GM18502 (cell line): ENCODE measurements at regions not wholly inside any gene's neighbourhood (a gene's known extent, or its start where the extent isn't known, plus 50 kb on each side); places are given as distances from the start of the nearest gene placed in this dataset.
"Not testable (repeated sequence)": the region's sequence is repeated elsewhere in the genome, so short reads cannot be mapped to it uniquely, and the experiment has no call there.

ENCODE experiments used
- ATAC-seq: cut with Tn5 transposase; IDR thresholded peaks from one replicate; pipeline ENCODE4 v1.9.1; 2021; ENCODE audit warnings: mild to moderate bottlenecking; ENCODE audit not compliant: unreplicated experiment, poor library complexity

GRCh38 chr7:136266457-136266856, 289.3 kb upstream of the MTPN start:
- ATAC-seq: no peak

GRCh38 chr7:136264304-136264703, 287.1 kb upstream of the MTPN start:
- ATAC-seq: not testable (repeated sequence)

DNA sequence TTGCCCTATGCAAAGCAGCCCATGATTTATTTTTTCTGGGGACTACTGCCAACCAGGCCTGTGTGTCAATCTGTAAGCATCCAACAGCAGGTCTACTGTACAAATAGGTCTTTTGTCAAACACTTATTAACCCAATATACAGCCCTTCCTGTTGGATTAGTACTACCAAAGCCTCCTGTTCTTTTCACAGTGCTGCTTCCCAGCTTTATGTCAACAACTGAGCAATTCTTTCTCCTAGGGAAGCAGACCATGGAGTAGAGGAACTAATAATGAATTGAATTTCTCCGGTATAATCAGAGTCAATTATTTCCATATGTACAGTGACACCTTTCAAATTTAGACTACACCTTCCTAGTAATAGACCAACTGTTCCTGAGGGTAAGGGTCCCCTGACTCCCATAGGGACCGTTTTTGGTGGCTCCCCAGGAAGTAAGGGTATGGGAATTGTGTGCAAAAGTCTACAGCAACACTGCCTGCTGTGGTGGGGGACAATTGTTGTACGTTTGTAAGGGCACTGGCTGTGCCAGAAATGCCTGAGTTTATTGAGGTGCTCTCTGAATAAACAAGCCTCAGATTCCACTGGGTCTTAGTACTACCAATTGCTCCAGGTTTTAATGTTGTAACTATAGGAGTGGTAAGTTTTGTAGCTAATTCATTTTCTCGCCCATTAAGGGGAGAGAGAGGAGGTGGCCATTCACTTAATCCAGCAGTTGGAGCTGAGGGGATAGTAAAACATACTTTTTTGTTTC, 286.1 kb upstream of the MTPN start:
- ATAC-seq: not testable (repeated sequence)

DNA sequence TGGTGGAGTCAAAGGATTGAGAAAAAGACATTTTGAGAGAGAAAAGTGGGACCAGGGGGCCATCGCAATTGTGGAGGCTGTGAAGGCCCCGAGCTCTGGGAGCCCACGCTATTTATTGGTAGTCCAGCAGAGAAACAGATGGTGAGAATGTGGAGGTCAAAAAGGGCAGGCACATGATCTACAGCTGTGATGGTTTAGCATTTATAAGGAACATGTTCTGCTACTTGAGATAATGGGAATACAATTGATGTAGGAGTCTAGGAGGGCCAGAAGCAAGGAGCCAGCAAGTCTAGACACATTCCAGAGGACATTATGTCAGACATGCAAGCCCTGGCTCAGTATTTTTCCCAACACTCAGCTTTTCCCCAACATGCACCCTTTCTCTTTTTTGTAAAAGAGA, 283.4 kb upstream of the MTPN start:
- not testable (repeated sequence) for ATAC-seq

DNA sequence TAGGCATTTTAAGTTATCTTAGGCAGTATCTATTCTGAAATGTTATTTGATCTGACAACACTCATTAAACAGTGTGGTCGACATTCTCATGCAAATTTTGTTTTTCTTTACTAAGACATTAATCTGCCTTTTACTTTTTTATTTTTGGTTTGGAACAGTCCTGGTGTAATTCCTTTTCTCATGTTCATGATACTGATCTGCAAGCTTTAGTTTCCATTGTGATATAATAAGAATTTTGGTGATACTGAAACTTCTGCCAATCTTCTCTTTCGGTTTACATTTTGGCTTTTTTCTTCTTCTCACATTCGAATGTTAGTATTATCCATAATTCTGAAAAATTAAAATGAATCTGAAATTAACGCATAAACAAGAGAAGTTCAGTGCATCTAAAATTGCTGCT, 281.9 kb upstream of the MTPN start:
- no peak for ATAC-seq

DNA sequence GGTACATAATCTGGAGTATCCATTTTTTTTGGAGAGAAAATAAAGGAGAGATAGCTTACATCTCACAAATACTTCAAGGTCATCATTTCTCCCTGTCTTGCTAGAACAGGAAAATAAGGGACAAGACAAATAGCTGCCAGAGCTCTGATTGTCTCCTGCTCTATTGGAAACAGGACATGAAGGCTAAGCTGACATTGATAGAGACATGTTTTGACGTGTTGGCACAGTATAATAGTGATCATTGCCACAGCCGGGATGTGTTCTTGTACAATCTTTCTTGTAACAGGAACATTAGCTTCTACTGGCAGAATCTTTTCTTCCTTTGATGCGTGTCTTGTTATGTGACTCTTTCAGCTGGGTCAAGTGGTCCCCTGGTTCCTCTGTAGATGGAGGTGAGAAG, 279.3 kb upstream of the MTPN start:
- no peak for ATAC-seq

- no peak for ATAC-seq
Measured at GRCh38 chr7:136254148-136254547, 277.0 kb upstream of the MTPN start.

- no peak for ATAC-seq
Measured at GRCh38 chr7:136251826-136252225, 274.7 kb upstream of the MTPN start.

DNA sequence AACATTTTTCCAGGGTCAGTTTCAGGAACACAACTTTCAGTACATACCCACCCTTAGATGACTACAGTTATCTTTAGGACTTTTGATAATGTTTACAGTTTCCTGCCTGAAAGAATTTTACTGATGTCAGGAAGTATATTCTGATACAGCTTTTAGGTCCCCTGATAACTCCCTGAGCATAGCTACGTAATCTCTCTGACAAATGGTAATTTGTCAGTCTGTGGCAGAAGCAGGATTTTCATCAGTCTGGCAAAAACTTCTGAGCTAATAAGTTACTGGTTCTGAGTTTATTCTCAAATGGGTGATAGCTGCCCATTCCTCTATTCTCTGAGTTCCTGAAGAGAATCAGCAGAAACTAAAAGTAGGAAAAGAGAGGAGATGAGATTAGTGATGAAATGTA, 270.1 kb upstream of the MTPN start:
- ATAC-seq: no peak

DNA sequence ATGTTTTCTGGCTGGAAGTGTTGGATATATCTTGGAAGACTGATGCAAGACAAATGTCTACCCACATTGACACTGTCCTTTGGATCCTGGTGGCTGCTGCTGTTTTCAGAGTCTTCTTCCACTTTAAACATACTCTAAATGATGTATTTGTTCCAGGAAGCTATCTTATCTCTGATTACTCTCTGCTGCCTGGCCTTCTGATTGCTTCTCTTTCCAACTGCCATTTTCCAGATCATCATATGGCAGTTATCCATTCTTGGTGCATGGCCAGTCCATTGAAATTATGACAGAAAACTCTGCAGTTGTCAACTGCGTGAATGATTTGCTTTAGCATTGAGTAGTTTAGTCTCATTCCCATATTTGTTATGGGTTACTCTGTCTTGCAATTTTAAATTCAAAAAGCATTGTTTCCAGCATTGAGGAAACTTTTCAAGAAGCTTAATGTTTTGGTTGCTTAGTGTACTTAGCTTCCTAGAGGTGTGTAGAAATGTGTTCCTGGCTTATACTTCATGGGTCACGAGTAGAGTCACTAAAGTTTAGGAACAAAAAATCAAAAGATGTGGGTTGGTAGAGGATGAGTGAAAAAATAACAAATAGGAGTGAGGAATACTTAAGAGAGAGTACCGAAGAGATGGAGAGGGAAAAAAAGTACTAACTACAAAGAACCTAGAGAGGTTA, 268.3 kb upstream of the MTPN start:
- ATAC-seq: no peak

- ATAC-seq: no peak
Measured at GRCh38 chr7:136234040-136234439, 256.9 kb upstream of the MTPN start.

GRCh38 chr7:136230210-136230609, 253.1 kb upstream of the MTPN start:
- ATAC-seq: no peak

DNA sequence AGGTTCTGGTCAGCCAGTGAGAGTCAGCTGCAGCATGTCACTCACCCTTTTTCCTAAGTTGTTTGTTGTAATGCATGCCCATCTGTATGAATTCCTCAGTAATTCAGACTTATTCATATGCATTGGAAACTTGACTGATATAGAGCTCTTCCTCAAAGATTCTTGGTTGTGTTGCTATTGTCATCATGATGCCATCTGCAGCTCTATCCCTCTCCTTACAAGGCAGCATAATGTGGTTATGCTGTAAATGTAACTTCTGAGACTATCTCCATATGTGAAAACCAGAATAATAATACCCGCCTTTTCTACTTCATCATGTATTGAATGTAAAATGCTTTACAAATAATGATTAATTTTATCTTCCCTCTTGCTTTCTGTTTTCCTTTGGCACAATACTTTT, 252.6 kb upstream of the MTPN start:
- ATAC-seq: no peak

DNA sequence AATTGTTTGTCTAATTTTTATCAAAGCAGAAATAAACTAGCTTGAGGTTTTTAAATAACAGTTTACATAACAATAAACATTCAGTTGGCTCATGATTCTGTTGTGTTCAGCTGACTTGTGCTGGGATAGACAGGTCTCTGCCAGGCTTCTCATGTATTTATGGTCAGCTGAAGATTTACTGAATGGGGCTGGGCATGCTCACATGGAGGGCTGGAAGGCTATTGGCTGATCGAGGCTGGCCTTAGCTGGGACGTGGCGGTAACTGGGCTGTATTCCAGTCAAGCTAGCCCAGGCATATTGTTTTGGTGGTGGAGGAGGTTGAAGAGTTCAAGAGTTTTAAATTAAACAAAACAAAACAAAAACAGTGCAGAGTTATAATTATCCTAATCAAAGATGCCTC, 251.0 kb upstream of the MTPN start:
- no peak for ATAC-seq

DNA sequence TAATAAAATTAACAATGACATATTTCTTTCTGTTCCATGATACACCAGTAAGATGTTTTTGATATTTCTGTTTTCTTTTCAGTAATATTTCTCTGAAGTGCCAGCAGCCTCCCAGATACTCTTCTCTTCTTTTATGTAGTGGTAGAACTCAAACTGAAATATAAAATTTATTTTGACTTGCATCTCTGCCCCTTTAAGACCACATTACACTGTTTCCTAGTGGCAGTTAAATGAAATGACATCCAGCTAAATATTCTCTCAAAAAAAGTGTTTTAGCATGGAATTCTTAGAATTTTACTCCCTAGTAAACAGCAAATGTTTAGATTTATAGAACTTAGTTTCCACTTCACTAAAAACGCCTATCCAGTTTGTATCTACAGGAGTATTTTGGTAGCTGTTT, 237.2 kb upstream of the MTPN start:
- no peak for ATAC-seq

GRCh38 chr7:136213012-136213411, 235.9 kb upstream of the MTPN start:
- ATAC-seq: no peak

DNA sequence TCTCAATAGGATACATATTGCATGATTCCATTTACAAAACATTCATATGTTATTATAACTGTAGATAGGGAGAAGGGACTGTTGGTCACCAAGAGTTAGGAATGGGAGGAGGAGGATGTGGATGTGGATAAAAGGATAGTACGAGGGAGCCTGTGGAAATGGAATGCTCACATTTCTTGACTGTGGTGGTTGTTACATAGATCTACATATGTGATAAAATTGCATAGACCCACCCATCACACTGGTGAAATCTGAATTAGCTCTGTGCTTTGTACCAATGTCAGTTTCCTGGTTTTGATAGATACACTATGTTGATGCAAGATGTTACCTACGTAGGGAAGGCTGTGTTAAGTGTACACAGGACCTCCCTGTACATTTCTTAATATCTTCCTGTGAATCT, 233.5 kb upstream of the MTPN start:
- no peak for ATAC-seq

DNA sequence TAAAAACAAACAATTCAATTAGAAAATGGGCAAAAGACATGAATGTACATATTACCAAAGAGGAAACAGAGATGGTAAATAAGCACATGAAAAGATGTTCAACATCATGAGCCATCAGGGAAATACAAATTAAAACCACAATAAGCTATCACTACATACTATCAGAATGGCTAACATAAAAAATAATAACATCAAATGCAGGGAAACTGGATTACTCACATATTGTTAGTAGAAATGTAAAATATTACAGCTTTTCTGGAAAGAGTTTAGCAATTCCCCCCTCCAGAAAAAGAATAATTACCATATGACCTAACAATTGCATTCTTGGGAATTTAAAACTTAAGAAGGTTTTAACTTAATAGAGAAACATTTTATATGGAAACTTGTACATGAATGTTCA, 232.9 kb upstream of the MTPN start:
- no peak for ATAC-seq

- no peak for ATAC-seq
Measured at GRCh38 chr7:136205956-136206355, 228.8 kb upstream of the MTPN start.

GRCh38 chr7:136198168-136198567, 221.0 kb upstream of the MTPN start:
- ATAC-seq: no peak

GRCh38 chr7:136194878-136195277, 217.7 kb upstream of the MTPN start:
- ATAC-seq: peak; percentile 71

DNA sequence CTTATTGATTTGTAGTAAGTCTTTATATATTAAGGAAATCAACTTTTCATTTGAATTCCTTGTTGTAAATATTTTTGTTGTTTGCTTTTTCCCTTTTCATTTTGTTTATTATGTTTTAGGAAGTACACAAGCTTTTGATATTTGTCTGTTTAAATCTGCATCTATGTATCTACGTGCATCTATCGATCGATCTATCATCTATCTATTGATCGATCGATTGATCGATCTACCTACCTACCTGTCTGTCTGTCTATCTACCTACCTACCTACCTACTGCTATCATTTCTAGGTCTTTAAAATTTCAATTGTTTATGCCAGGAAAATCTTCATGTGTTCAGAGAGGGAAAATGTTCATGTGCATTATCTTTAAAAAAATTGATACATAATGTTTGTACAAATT, 216.8 kb upstream of the MTPN start:
- ATAC-seq: no peak
